Stimulated activated CD4-positive, alpha-beta T cell treated with anti-CD3 and anti-CD28 coated beads, TNF-alpha, amount 100 ng/mL, for 24 hours (primary cell): ENCODE measurements at regions not wholly inside any gene's neighbourhood (a gene's known extent, or its start where the extent isn't known, plus 50 kb on each side); places are given as distances from the start of the nearest gene placed in this dataset.
"Not testable (repeated sequence)": the region's sequence is repeated elsewhere in the genome, so short reads cannot be mapped to it uniquely, and the experiment has no call there.

Source experiments
- DNase-seq, 3 experiments: peaks; one replicate each; pipeline ENCODE4 v3.0.0-alpha.2; 2020; ENCODE audit warnings: low read depth in 3 of 3

GRCh38 chr3:177457204-177457603, 259.9 kb upstream of the TBL1XR1 start:
- not testable (repeated sequence) for DNase-seq

DNA sequence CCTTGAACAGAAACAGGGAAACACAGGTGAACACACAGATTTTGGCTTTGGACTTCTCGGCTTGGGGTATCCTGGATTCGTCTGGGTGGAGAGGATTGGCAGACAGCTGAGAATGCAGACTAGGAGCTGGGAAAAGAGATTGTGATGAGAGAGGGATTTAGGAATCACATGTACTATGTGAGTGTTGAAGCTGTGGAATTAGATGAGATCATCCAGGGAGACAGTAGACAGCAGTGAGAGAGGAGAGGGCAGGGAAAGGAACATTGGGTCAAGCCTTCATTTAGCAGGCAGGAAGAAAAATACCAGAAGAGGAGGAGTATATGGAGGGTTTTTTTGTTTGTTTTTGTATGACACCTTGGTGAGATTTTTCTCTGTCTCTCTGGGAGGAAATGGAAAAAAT, 262.1 kb upstream of the TBL1XR1 start:
- DNase-seq, result no peak

- DNase-seq, result no peak
Observed at GRCh38 chr3:177460047-177460446, 262.8 kb upstream of the TBL1XR1 start.

- DNase-seq, result no peak
Observed at GRCh38 chr3:177461765-177462164, 264.5 kb upstream of the TBL1XR1 start.

DNA sequence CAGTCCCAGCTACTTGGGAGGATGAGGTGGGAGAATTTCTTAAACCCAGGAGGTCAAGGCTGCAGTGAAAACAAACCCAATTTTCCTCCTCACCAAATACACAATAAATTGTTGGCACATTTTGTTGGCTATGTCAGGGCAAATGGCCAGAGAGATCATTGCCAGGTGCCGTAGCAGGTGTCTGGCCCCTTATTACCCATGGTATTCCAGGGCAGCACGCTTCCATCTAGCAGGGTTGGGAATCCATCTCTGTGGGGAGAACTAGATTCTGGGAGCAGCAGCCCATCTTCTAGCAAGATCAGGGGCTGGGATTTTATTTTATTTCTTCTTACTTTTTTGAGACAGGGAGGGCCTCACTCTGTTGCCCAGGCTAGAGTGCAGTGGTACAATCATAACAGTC, 266.1 kb upstream of the TBL1XR1 start:
- DNase-seq, result not testable (repeated sequence)

DNA sequence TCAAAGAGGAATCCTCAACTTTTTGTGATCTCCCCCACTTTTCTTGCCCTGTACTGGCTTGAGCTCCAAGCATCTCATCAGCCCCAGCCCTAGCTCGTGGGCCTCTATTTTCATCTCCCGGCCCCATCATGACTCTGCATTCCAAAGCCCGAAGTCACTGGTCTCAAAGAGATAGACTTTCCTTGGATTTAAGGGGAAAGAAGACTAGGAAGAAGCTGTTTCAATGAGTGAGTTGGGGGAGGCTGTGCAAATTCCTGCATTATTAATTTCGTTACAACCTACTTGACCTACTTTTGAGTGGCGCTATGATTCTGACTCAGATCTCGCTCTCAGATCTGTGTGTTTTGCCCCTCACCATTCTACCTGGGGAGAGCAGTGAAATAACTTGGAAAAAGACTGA, 266.6 kb upstream of the TBL1XR1 start:
- DNase-seq, result no peak

- DNase-seq, result no peak
Observed at GRCh38 chr3:177464392-177465256, 267.3 kb upstream of the TBL1XR1 start.

- DNase-seq, result no peak
Observed at GRCh38 chr3:177465257-177465642, 268.0 kb upstream of the TBL1XR1 start.

- no peak for DNase-seq
Observed at GRCh38 chr3:177466074-177466473, 268.8 kb upstream of the TBL1XR1 start.

GRCh38 chr3:177466622-177467021, 269.3 kb upstream of the TBL1XR1 start:
- not testable (repeated sequence) for DNase-seq

GRCh38 chr3:177467247-177467985, 270.1 kb upstream of the TBL1XR1 start:
- DNase-seq, result no peak

- no peak for DNase-seq
Observed at GRCh38 chr3:177468331-177468730, 271.0 kb upstream of the TBL1XR1 start.

DNA sequence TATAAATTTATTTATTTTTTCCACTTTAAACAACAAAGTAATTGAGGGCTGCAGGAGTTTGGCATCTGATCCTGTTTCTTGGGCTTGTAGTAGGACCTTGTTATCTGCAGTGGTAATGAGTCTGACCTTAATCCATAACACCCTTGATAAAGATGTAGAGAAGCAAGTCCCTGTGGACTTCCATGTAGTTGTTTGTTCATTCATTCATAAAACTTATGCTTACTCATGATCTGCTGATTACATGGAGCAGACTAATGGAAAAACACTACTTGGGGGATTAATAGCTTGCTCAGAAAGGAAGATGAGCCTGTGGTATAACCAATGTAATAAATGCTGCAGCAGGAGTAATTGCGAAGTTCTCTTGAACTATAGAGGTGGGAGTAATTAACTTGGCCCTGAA, 271.5 kb upstream of the TBL1XR1 start:
- DNase-seq, result no peak

DNA sequence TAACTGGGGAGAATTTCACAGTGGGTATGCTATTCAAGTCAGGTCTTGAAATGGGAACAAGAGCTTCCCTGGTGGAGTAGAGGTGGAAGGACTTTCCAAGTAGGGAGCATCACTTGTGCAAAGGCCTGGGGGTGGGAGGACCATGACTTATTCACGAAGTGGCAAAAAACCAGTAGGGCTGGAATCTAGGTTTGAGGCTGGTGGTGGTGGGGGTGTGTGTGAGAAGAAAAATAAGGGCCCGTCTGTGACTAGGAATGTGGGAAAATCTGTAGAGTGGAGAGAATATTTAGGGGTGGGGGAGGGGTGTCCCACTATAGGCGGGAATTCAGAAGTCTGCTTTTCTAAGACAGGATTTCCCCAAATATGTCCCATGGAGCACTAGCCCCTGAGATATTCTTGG, 271.9 kb upstream of the TBL1XR1 start:
- no peak for DNase-seq

DNA sequence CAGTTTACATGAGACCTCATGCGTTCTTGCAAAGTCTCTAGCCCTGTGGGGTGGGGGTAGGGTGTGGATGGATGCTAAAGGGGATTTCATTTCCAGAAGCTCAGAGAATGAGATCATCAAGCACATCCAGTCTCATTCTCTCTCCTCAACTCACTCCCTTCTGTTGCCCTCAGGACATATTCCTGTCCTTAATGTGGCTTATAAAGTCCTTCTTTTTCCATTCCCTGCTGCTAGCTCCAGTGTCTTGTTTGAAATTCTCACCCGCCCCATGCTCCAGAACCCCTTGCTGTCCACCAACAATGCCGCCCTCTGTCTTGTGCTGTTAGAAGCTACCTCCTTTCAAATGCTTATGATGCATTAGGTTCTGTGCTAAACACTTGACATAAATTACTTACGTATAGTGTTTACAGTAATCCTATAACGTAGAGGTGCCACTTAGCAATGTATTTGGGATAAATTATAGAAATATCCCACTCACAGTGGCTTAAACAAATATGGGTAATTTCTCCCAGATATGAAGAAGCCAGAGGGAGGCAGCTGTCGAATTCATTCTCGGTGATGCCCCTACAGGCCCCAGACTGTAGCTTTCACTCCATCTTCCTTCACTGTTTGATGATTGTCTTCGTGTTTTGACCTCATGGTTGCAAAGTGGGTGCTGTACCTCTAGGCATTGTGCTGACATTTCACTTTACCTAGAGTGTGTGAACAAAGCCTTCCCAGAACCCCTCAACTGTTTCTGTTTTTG, 273.1 kb upstream of the TBL1XR1 start:
- DNase-seq, result no peak

DNA sequence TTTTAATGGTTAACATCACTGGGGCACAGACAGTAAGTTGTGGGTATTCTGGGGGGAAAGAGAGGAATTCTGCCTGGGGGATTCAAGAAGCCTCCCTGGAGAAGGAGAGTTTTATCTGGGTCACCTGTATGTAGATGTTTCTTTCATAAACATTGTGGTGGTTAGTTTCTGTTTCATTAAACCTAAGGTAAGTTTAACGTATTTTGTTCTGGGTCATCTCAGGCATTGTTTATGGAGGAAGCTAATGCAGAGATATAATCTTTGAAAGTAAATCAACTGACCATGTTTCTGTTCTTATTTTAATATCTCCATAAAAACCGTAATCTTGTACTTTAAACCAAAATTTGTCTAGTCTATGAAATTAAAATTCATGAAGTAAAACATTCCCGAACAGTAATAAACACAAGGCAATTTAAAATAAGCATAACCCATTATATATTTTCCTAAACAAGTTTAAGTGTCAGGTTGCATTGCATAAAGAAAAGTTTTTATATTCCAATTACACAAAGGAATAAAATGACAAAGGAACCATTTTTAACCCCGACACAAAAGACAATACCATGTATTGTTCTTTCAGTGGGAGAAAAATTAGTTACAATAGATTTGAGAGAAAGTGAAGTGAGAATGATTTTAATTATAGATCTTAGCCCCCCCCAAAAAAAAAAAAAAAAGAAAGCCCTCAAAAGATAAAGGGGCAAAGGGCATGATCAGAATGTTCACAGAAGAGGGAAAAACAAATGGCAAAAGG, 274.6 kb upstream of the TBL1XR1 start:
- no peak for DNase-seq

DNA sequence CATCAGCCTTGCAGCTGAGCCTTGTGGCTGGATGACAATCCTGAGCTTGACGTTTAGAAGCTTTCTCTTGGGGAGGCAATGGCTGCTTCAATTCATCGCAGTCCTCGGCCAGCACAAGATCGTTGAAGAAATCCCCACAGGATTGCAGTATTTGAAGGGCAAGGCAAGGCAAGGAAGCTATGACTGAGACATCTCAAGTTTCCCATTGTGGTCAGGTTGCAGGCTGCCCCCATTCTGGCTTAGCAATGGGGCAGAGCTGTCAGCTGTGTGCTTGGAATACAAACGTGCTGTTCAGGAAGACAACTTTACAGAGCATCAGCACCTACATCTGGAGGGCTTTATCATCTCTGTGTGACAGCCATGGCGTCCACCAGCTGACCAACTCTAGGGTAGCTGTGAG, 275.9 kb upstream of the TBL1XR1 start:
- DNase-seq, result no peak

DNA sequence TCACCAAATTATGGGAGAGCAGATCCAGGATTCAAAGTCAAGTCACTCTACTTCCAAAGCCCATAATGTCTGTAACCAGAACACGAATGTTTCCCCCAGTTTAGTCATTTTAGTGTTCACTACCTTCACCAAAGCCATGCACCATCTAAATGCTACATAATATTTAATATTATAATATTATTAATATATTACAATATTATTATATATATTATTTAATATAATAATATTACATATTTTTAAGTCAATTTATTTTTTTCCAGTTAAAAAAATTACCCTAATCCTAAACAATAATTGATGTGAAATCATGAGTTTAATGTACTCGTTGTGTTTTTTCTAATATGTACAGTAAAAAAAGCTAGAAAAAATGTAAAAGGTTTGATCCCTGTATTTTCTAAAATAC, 276.6 kb upstream of the TBL1XR1 start:
- no peak for DNase-seq

DNA sequence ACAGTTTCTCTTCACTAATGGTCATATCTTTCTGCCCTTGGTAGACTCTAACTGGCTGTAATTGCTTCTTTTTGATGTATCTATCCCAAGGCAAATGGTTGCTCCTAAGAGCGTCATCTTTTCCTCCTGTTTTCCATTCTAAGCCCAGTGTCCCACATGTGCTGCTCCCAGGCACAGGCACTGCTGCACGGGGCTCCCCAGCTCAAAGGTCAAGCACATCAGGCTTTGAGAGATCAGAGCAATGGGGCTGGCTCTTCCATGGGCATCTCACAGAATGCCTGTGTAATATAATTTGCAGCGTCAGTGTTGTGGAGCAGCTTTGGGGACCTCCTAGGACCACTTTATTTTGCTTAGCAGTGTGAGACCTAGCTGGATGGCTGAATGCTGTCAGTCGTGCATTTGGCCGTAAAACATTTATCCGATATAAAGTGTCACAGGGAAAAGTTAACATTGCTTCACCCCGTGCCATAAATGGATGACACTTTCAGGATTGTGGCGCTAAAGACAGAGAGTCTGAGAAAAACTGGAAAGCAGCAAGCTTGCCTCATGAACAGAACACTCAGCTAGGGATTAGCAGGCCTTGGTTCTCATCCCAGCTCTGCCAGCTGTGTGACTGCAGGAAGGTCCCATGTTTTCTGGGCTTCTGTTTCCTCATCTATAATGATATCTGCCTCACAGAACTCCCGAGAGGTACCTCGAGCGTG, 277.5 kb upstream of the TBL1XR1 start:
- DNase-seq, result no peak

DNA sequence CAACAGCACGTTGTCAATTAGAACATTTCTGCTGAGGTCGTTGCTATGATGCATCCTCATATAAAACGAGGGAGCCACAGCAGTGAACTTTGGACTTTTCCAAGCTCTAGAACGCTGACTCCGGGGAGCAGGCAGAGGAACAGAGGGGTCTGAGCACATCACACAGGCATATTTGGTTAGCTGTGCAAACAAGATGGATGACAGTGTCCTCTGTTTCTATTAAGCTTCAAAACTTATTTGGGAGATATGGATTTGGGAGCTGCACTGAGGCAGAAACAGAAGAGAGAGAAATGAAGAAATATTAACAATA, 278.0 kb upstream of the TBL1XR1 start:
- DNase-seq, result no peak

GRCh38 chr3:177476495-177476894, 279.2 kb upstream of the TBL1XR1 start:
- no peak for DNase-seq
